HG03378 (cell line): ENCODE measurements at regions not wholly inside any gene's neighbourhood (a gene's known extent, or its start where the extent isn't known, plus 50 kb on each side); places are given as distances from the start of the nearest gene placed in this dataset.

Experiments
- ATAC-seq: cut with Tn5 transposase; IDR thresholded peaks from one replicate; pipeline ENCODE4 v1.9.1; 2021; ENCODE audit warnings: mild to moderate bottlenecking, moderate library complexity; ENCODE audit not compliant: unreplicated experiment

- no peak for ATAC-seq
These were observed 55.5 kb downstream of the DRD1 start for GRCh38 chr5:175388531-175388930.

- no peak for ATAC-seq
These were observed 56.8 kb downstream of the DRD1 start for GRCh38 chr5:175387144-175387543.

GRCh38 chr5:175386526-175386925, 57.5 kb downstream of the DRD1 start:
- ATAC-seq = no peak

GRCh38 chr5:175385691-175386362, 58.2 kb downstream of the DRD1 start:
- no peak for ATAC-seq

- no peak for ATAC-seq
These were observed 59.0 kb downstream of the DRD1 start for GRCh38 chr5:175384724-175385552.

- ATAC-seq = no peak
These were observed 60.6 kb downstream of the DRD1 start for GRCh38 chr5:175383350-175383749.

- ATAC-seq = no peak
These were observed 61.8 kb downstream of the DRD1 start for GRCh38 chr5:175382171-175382570.

- ATAC-seq = no peak
These were observed 62.9 kb downstream of the DRD1 start for GRCh38 chr5:175381130-175381529.

GRCh38 chr5:175380701-175381100, 63.3 kb downstream of the DRD1 start:
- ATAC-seq = no peak

GRCh38 chr5:175379867-175380266, 64.1 kb downstream of the DRD1 start:
- ATAC-seq = no peak

- ATAC-seq = no peak
These were observed 65.4 kb downstream of the DRD1 start for GRCh38 chr5:175378444-175379028.

- no peak for ATAC-seq
These were observed 66.2 kb downstream of the DRD1 start for GRCh38 chr5:175377816-175378215.

GRCh38 chr5:175374166-175374875, 69.7 kb downstream of the DRD1 start:
- no peak for ATAC-seq

GRCh38 chr5:175365866-175366265, 78.1 kb downstream of the DRD1 start:
- no peak for ATAC-seq

GRCh38 chr5:175363300-175363699, 80.7 kb downstream of the DRD1 start:
- ATAC-seq = no peak

- ATAC-seq = no peak
These were observed 86.0 kb downstream of the DRD1 start for GRCh38 chr5:175357995-175358394.

GRCh38 chr5:175356428-175356827, 87.6 kb downstream of the DRD1 start:
- ATAC-seq = no peak

- no peak for ATAC-seq
These were observed 89.0 kb downstream of the DRD1 start for GRCh38 chr5:175354964-175355363.

- ATAC-seq = no peak
These were observed 90.1 kb downstream of the DRD1 start for GRCh38 chr5:175353926-175354325.

GRCh38 chr5:175351897-175352590, 91.9 kb downstream of the DRD1 start:
- no peak for ATAC-seq

- no peak for ATAC-seq
These were observed 92.9 kb downstream of the DRD1 start for GRCh38 chr5:175351126-175351525.
